ENCODE measurements at regions not wholly inside any gene's neighbourhood (a gene's known extent, or its start where the extent isn't known, plus 50 kb on each side); places are given as distances from the start of the nearest gene placed in this dataset.

DNA sequence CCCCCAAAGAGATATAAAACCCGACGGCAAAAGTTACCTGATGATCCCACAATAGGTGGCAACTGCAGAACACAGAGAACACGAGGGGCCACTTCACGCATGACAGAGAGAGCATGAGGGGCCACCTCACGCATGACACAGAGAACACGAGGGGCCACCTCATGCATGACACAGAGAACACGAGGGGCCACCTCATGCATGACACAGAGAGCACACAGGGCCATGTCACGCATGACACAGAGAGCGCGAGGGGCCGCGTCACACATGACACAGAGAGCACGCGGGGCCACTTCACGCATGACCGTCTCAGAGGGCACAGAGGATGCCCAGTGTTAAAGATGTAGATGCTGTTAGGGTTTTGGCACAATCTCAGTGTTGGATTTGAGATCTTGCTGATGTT, 1359.5 kb downstream of the TBC1D22A start:
- Histone ChIP-seq H3K27ac (replicated peaks) (no peak overlapping the region), H3K27me3 (ENCODE audit: insufficient read depth, poor library complexity, severe bottlenecking) (no peaks in the 10 kb centered on the region), H3K4me3 (replicated peaks; ENCODE audit: insufficient read depth, low read length) (no peak overlapping the region)
- DNase-seq (ENCODE audit: low read depth in 1 of 2, low spot score in 1 of 2): no peak
- TF ChIP-seq CTCF (IDR thresholded peaks at IDR 0.05; ENCODE audit: insufficient read depth, low read length): no peak
- no peak for TF ChIP-seq GABPA (IDR thresholded peaks at IDR 0.05; ENCODE audit: low read depth)
- TF ChIP-seq SPI1 (IDR thresholded peaks at IDR 0.05; ENCODE audit: borderline replicate concordance, low read depth): no peak
- no peak for TF ChIP-seq POLR2AphosphoS5 (IDR thresholded peaks at IDR 0.05; ENCODE audit: low read depth)
- TF ChIP-seq, protein P1, sequence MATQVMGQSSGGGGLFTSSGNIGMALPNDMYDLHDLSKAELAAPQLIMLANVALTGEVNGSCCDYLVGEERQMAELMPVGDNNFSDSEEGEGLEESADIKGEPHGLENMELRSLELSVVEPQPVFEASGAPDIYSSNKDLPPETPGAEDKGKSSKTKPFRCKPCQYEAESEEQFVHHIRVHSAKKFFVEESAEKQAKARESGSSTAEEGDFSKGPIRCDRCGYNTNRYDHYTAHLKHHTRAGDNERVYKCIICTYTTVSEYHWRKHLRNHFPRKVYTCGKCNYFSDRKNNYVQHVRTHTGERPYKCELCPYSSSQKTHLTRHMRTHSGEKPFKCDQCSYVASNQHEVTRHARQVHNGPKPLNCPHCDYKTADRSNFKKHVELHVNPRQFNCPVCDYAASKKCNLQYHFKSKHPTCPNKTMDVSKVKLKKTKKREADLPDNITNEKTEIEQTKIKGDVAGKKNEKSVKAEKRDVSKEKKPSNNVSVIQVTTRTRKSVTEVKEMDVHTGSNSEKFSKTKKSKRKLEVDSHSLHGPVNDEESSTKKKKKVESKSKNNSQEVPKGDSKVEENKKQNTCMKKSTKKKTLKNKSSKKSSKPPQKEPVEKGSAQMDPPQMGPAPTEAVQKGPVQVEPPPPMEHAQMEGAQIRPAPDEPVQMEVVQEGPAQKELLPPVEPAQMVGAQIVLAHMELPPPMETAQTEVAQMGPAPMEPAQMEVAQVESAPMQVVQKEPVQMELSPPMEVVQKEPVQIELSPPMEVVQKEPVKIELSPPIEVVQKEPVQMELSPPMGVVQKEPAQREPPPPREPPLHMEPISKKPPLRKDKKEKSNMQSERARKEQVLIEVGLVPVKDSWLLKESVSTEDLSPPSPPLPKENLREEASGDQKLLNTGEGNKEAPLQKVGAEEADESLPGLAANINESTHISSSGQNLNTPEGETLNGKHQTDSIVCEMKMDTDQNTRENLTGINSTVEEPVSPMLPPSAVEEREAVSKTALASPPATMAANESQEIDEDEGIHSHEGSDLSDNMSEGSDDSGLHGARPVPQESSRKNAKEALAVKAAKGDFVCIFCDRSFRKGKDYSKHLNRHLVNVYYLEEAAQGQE (IDR thresholded peaks at IDR 0.05; ENCODE audit: insufficient replicate concordance, low read depth): no peak

- TF ChIP-seq CTCF (IDR thresholded peaks at IDR 0.05; ENCODE audit: insufficient read depth, low read length) (no peak), GABPA (IDR thresholded peaks at IDR 0.05; ENCODE audit: low read depth) (no peak), SPI1 (IDR thresholded peaks at IDR 0.05; ENCODE audit: borderline replicate concordance, low read depth) (no peak), POLR2AphosphoS5 (IDR thresholded peaks at IDR 0.05; ENCODE audit: low read depth) (no peak)
- TF ChIP-seq, protein P1 (IDR thresholded peaks at IDR 0.05; ENCODE audit: insufficient replicate concordance, low read depth): no peak
- no peak for DNase-seq (ENCODE audit: low read depth in 1 of 2, low spot score in 1 of 2)
- Histone ChIP-seq H3K27me3 (ENCODE audit: insufficient read depth, poor library complexity, severe bottlenecking) (no peaks in the 10 kb centered on the region), H3K4me3 (replicated peaks; ENCODE audit: insufficient read depth, low read length) (no peak overlapping the region), H3K27ac (replicated peaks) (no peak overlapping the region)
Observed at GRCh38 chr22:48118654-48119053, 1356.2 kb downstream of the TBC1D22A start.

GRCh38 chr22:48116871-48117270, 1354.4 kb downstream of the TBC1D22A start:
- Histone ChIP-seq H3K27me3 (ENCODE audit: insufficient read depth, poor library complexity, severe bottlenecking) (no peaks in the 10 kb centered on the region), H3K4me3 (replicated peaks; ENCODE audit: insufficient read depth, low read length) (no peak overlapping the region), H3K27ac (replicated peaks) (no peak overlapping the region)
- no peak for DNase-seq (ENCODE audit: low read depth in 1 of 2, low spot score in 1 of 2)
- no peak for TF ChIP-seq SPI1 (IDR thresholded peaks at IDR 0.05; ENCODE audit: borderline replicate concordance, low read depth)
- no peak for TF ChIP-seq GABPA (IDR thresholded peaks at IDR 0.05; ENCODE audit: low read depth)
- TF ChIP-seq POLR2AphosphoS5 (IDR thresholded peaks at IDR 0.05; ENCODE audit: low read depth): no peak
- no peak for TF ChIP-seq CTCF (IDR thresholded peaks at IDR 0.05; ENCODE audit: insufficient read depth, low read length)
- TF ChIP-seq, protein P1 (IDR thresholded peaks at IDR 0.05; ENCODE audit: insufficient replicate concordance, low read depth): no peak

Data from HL-60 (cell line).